PC-9 (cell line): ENCODE measurements at regions not wholly inside any gene's neighbourhood (a gene's known extent, or its start where the extent isn't known, plus 50 kb on each side); places are given as distances from the start of the nearest gene placed in this dataset.

Experiments used
- BruUV-seq: library from RNA; stranded (reverse); fragments of 400-500 nt; replicated peaks from 2 replicates; lab custom pipeline; 2021; lab: Mats Ljungman, UMichigan
- CTCF ChIA-PET: fragments of 300-600 bp; sonication (Branson Sonifier 250); formaldehyde crosslinking; loops from one replicate; lab custom pipeline; 2022; ENCODE audit warnings: antibody characterized with exemption; lab: Charles Lee
- POLR2A ChIA-PET: fragments of 300-600 bp; sonication (Branson Sonifier 250); formaldehyde crosslinking; loops from one replicate; lab custom pipeline; 2022; ENCODE audit warnings: antibody characterized with exemption; ENCODE audit not compliant: unreplicated experiment; lab: Charles Lee
- DNase-seq, 2 experiments: peaks; one replicate each; pipeline versions ENCODE4 v3.0.0 to v3.0.0-alpha.2; 2015 to 2022; ENCODE audit warnings: mixed read lengths in 1 of 2
- H2AFZ ChIP-seq: fragments of 200-600 bp; sonication (generic); 2 replicates; pipeline ENCODE4 v1.8.1; 2017; ENCODE audit warnings: antibody characterized with exemption
- H3F3A ChIP-seq: fragments of 200-600 bp; sonication (generic); 2 replicates; pipeline ENCODE4 v1.8.1; 2017; ENCODE audit warnings: antibody characterized with exemption, mild to moderate bottlenecking, low read depth; ENCODE audit not compliant: insufficient read depth
- H3K27ac ChIP-seq: fragments of 200-600 bp; sonication (generic); 2 replicates; pipeline ENCODE4 v1.6.1; 2016; ENCODE audit warnings: mixed run types
- H3K27me3 ChIP-seq: fragments of 200-600 bp; sonication (generic); 2 replicates; pipeline ENCODE4 v1.6.1; 2016; ENCODE audit warnings: low read depth, mixed run types; ENCODE audit not compliant: insufficient read depth
- H3K36me3 ChIP-seq: fragments of 200-600 bp; sonication (generic); 2 replicates; pipeline ENCODE4 v1.6.1; 2016; ENCODE audit warnings: low read depth, mixed run types
- H3K4me1 ChIP-seq: fragments of 200-600 bp; sonication (generic); replicated peaks from 2 replicates; pipeline ENCODE4 v1.6.1; 2016; ENCODE audit warnings: mixed run types; ENCODE audit not compliant: insufficient read depth
- H3K4me2 ChIP-seq: fragments of 200-600 bp; sonication (generic); 2 replicates; pipeline ENCODE4 v1.6.1; 2017; ENCODE audit warnings: mixed run types
- H3K4me3 ChIP-seq: fragments of 200-600 bp; sonication (generic); 2 replicates; pipeline ENCODE4 v1.6.1; 2016; ENCODE audit warnings: mixed run types
- H3K79me2 ChIP-seq: fragments of 200-600 bp; sonication (generic); 2 replicates; pipeline ENCODE4 v1.6.1; 2017; ENCODE audit warnings: low read depth, mixed run types
- H3K9me2 ChIP-seq: fragments of 200-600 bp; sonication (generic); 2 replicates; pipeline ENCODE4 v1.8.1; 2017; ENCODE audit warnings: mild to moderate bottlenecking; ENCODE audit not compliant: insufficient read depth
- H3K9me3 ChIP-seq: fragments of 200-600 bp; sonication (generic); 2 replicates; pipeline ENCODE4 v1.8.1; 2016; ENCODE audit warnings: low read depth; ENCODE audit not compliant: insufficient read depth
- H4K20me1 ChIP-seq: fragments of 200-600 bp; sonication (generic); 2 replicates; pipeline ENCODE4 v1.8.1; 2017; ENCODE audit not compliant: insufficient read depth
- EZH2 ChIP-seq: fragments of 200-600 bp; sonication (generic); IDR thresholded peaks from 2 replicates; pipeline ENCODE4 v1.8.0; 2017; ENCODE audit warnings: antibody characterized with exemption, low read depth
- intact Hi-C: fragments of 100-400 bp; cut with micrococcal nuclease; formaldehyde crosslinking; loops from one replicate; pipeline ENCODE4 v1.10.0; 2022; ENCODE audit not compliant: unreplicated experiment
- TF ChIP-seq, protein P1 (sequence below): fragments of 200-600 bp; sonication (generic); conservative IDR thresholded peaks from 2 replicates; pipeline ENCODE4 v1.6.1; 2017; ENCODE audit warnings: mixed run types, antibody characterized with exemption, mild to moderate bottlenecking, moderate library complexity

DNA sequence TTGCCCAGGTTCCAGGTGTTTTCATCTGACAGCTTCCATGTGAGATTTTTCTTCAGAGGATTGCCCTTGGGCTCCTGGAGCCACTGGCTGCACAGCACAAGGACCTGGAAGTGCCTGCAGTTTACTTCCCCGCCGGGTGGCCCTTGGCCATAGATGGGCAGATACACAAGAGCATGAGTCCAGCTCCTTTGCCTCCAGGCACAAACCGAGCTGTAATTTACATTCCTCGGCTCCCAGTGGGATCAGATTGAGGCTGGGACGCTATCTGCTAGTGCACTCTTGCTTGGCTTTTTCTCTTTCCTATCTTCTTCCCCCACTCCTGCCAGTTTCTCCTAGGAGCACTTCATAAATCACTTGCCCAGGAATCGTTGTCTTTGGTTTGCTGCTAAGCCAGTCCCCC, 85.4 kb upstream of the RALY start:
- no TSS peak for BruUV-seq
- intact Hi-C loops: no loop called here
- H3K27ac ChIP-seq: peak overlapping the region; percentile 38; the same call in 1 of the 2 replicates
- no peaks in the 10 kb centered on the region for H3K9me2 ChIP-seq
- no peaks in the 10 kb centered on the region for H4K20me1 ChIP-seq
- H3K4me1 ChIP-seq: peaks cover 32% of the 10 kb centered on the region
- H3K4me3 ChIP-seq: no peak overlapping the region
- H3F3A ChIP-seq: peaks cover 29% of the 10 kb centered on the region; the same call in 1 of the 2 replicates
- TF ChIP-seq, protein P1, sequence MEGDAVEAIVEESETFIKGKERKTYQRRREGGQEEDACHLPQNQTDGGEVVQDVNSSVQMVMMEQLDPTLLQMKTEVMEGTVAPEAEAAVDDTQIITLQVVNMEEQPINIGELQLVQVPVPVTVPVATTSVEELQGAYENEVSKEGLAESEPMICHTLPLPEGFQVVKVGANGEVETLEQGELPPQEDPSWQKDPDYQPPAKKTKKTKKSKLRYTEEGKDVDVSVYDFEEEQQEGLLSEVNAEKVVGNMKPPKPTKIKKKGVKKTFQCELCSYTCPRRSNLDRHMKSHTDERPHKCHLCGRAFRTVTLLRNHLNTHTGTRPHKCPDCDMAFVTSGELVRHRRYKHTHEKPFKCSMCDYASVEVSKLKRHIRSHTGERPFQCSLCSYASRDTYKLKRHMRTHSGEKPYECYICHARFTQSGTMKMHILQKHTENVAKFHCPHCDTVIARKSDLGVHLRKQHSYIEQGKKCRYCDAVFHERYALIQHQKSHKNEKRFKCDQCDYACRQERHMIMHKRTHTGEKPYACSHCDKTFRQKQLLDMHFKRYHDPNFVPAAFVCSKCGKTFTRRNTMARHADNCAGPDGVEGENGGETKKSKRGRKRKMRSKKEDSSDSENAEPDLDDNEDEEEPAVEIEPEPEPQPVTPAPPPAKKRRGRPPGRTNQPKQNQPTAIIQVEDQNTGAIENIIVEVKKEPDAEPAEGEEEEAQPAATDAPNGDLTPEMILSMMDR: no peak
- no peak for TF ChIP-seq EZH2
- H3K27me3 ChIP-seq: no peaks in the 10 kb centered on the region
- DNase-seq: peak; percentile 62 to 74
- H3K4me2 ChIP-seq: peak overlapping the region; percentile 39; the same call in 1 of the 2 replicates
- peak overlapping the region; percentile 65; the same call in 1 of the 2 replicates for H2AFZ ChIP-seq
- CTCF ChIA-PET: interaction anchor here (0.5 kb wide), 1 partner anchor 11 kb away, joined by 10 read pairs; no protein-coding TSS in a partner anchor
- no peaks in the 10 kb centered on the region for H3K9me3 ChIP-seq
- POLR2A ChIA-PET: interaction anchor here (0.7 kb wide), 1 partner anchor 35 kb away, joined by 4 read pairs; no protein-coding TSS in a partner anchor
- no peaks in the 10 kb centered on the region for H3K36me3 ChIP-seq
- no peaks in the 10 kb centered on the region for H3K79me2 ChIP-seq

DNA sequence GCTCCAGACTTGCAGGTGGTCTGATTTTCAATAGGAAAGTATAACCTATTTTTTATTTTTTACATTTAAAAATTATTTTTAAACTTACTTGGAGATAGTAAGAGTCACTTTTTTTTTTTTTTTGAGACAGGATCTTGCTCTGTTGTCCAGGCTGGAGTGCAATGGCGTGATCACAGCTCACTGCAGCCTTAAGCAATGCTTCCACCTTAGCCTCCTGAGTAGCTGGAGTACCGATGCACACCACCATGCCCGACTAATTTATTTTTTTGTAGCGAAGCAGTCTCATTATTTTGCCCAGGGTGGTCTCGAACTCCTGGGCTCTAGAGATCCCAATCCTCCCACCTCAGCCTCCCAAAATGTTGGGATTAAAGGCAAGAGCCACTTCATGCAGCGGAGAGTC, 84.8 kb upstream of the RALY start:
- no TSS peak for BruUV-seq
- Histone ChIP-seq H2AFZ (no peak overlapping the region), H3K27me3 (no peaks in the 10 kb centered on the region), H3F3A (peaks cover 29% of the 10 kb centered on the region; the same call in 1 of the 2 replicates), H3K79me2 (no peaks in the 10 kb centered on the region), H3K9me2 (no peaks in the 10 kb centered on the region), H4K20me1 (no peaks in the 10 kb centered on the region), H3K4me2 (no peak overlapping the region), H3K27ac (peak overlapping the region; percentile 56), H3K4me3 (no peak overlapping the region), H3K36me3 (no peaks in the 10 kb centered on the region), H3K4me1 (peaks cover 32% of the 10 kb centered on the region), H3K9me3 (no peaks in the 10 kb centered on the region)
- ChIA-PET CTCF (no interaction called here), POLR2A (no interaction called here)
- no peak for DNase-seq
- intact Hi-C loops: loop anchor here (1.0 kb wide), 3 partner anchors 84 to 175 kb away; partner anchors contain the start of gene RALY
- no peak for TF ChIP-seq EZH2
- TF ChIP-seq, protein P1: no peak

GRCh38 chr20:33909331-33909921, 84.3 kb upstream of the RALY start:
- H3K27me3 ChIP-seq: no peaks in the 10 kb centered on the region
- ChIA-PET POLR2A (interaction anchor here (0.7 kb wide), 1 partner anchor 240 kb away, joined by 3 read pairs; no protein-coding TSS in a partner anchor), CTCF (interaction anchor here (0.6 kb wide), 1 partner anchor 117 kb away, joined by 5 read pairs; no protein-coding TSS in a partner anchor)
- intact Hi-C loops: loop anchor here (1.0 kb wide), 3 partner anchors 84 to 175 kb away; partner anchors contain the start of gene RALY
- peak overlapping the region; percentile 2; the same call in 1 of the 2 replicates for H2AFZ ChIP-seq
- peaks cover 32% of the 10 kb centered on the region; the same call in 1 of the 2 replicates for H3F3A ChIP-seq
- H3K79me2 ChIP-seq: no peaks in the 10 kb centered on the region
- DNase-seq: peak; percentile 68 to 94
- H3K9me3 ChIP-seq: no peaks in the 10 kb centered on the region
- no peaks in the 10 kb centered on the region for H3K36me3 ChIP-seq
- H3K4me2 ChIP-seq: peak overlapping the region; percentile 27
- TF ChIP-seq, protein P1: no peak
- TF ChIP-seq EZH2: no peak
- H4K20me1 ChIP-seq: no peaks in the 10 kb centered on the region
- no TSS peak for BruUV-seq
- H3K9me2 ChIP-seq: no peaks in the 10 kb centered on the region
- H3K27ac ChIP-seq: peak overlapping the region; percentile 56
- no peak overlapping the region for H3K4me3 ChIP-seq
- peaks cover 35% of the 10 kb centered on the region for H3K4me1 ChIP-seq
